Fibroblast of lung (primary cell): ENCODE measurements at regions not wholly inside any gene's neighbourhood (a gene's known extent, or its start where the extent isn't known, plus 50 kb on each side); places are given as distances from the start of the nearest gene placed in this dataset.

ENCODE experiments used
- EZH2 ChIP-seq: IDR thresholded peaks from 2 replicates; pipeline ENCODE4 v1.5.1; 2012; ENCODE audit warnings: low read length, control low read depth, mild to moderate bottlenecking; ENCODE audit errors: missing control alignments
- TF ChIP-seq, protein P1 (sequence below), 2 donors: IDR thresholded peaks in 1 of 2; conservative IDR thresholded peaks in 1 of 2; 1 replicate in 1 of 2; 2 replicates in 1 of 2; pipeline ENCODE4 v1.5.1; 2011 to 2012; ENCODE audit warnings: low read length in 2 of 2, control low read depth in 1 of 2, inconsistent platforms in 1 of 2, low read depth in 1 of 2, mild to moderate bottlenecking in 1 of 2

DNA sequence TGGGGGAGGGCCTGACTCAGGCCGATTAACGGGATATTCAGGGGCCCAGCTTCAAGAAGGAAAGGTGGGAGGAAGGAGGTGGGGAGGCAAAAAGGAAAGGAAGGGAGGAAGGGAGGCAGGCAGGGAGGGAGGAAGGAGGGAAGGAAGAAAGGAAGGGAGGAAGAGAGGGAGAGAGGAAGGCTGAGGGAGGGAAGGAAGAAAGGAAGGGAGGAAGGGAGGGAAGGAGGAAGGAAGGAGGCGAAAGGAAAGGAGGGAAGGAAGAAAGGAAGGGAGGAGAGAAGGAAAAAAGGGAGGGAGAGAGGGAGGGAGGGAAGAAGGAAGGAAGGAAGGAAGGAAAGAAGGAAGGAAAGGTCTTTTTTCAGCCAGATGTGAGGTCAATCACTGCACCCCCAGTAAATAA is 85.3 kb downstream of the C1QL2 start:
- TF ChIP-seq, protein P1, sequence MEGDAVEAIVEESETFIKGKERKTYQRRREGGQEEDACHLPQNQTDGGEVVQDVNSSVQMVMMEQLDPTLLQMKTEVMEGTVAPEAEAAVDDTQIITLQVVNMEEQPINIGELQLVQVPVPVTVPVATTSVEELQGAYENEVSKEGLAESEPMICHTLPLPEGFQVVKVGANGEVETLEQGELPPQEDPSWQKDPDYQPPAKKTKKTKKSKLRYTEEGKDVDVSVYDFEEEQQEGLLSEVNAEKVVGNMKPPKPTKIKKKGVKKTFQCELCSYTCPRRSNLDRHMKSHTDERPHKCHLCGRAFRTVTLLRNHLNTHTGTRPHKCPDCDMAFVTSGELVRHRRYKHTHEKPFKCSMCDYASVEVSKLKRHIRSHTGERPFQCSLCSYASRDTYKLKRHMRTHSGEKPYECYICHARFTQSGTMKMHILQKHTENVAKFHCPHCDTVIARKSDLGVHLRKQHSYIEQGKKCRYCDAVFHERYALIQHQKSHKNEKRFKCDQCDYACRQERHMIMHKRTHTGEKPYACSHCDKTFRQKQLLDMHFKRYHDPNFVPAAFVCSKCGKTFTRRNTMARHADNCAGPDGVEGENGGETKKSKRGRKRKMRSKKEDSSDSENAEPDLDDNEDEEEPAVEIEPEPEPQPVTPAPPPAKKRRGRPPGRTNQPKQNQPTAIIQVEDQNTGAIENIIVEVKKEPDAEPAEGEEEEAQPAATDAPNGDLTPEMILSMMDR (conservative IDR thresholded peaks at IDR 0.05 in 1 of 2, IDR thresholded peaks at IDR 0.05 in 1 of 2; ENCODE audit: low read depth in 1 of 2, low read length in 2 of 2), result no peak
- no peak for TF ChIP-seq EZH2
